GM23338 (cell line): ENCODE measurements at regions not wholly inside any gene's neighbourhood (a gene's known extent, or its start where the extent isn't known, plus 50 kb on each side); places are given as distances from the start of the nearest gene placed in this dataset.

Source experiments
- ATAC-seq: fragments of 200-7000 bp; cut with Tn5 transposase; 3 replicates; pipeline ENCODE4 v1.9.1; 2020
- DNase-seq: peaks from one replicate; pipeline ENCODE4 v3.0.0-alpha.2; 2015; ENCODE audit warnings: low spot score
- H2AFZ ChIP-seq: fragments of 200-600 bp; sonication (generic); 2 replicates; pipeline ENCODE4 v1.8.0; 2016; ENCODE audit warnings: antibody characterized with exemption, mild to moderate bottlenecking, moderate library complexity
- H3F3A ChIP-seq: fragments of 200-600 bp; sonication (generic); replicated peaks from 2 replicates; pipeline ENCODE4 v1.8.0; 2017; ENCODE audit warnings: antibody characterized with exemption, mixed run types, low read depth
- H3K27ac ChIP-seq: fragments of 200-600 bp; sonication (generic); 2 replicates; pipeline ENCODE4 v1.6.1; 2016; ENCODE audit warnings: low read depth
- H3K27me3 ChIP-seq: fragments of 200-600 bp; sonication (generic); 2 replicates; pipeline ENCODE4 v1.8.0; 2016; ENCODE audit warnings: mild to moderate bottlenecking, mixed run types, moderate library complexity; ENCODE audit not compliant: insufficient read depth
- H3K36me3 ChIP-seq: fragments of 200-600 bp; sonication (generic); 2 replicates; pipeline ENCODE4 v1.8.0; 2016; ENCODE audit warnings: mild to moderate bottlenecking; ENCODE audit not compliant: insufficient read depth
- H3K4me1 ChIP-seq: fragments of 200-600 bp; sonication (generic); 2 replicates; pipeline ENCODE4 v1.8.0; 2016; ENCODE audit warnings: mild to moderate bottlenecking, moderate library complexity; ENCODE audit not compliant: insufficient read depth
- H3K4me2 ChIP-seq: fragments of 200-600 bp; sonication (generic); 2 replicates; pipeline ENCODE4 v1.7.1; 2017; ENCODE audit warnings: mixed run types
- H3K4me3 ChIP-seq: fragments of 200-600 bp; sonication (generic); 2 replicates; pipeline ENCODE4 v1.6.1; 2016; ENCODE audit warnings: mixed run types
- H3K79me2 ChIP-seq: fragments of 200-600 bp; sonication (generic); replicated peaks from 2 replicates; pipeline ENCODE4 v1.8.0; 2017; ENCODE audit warnings: mild to moderate bottlenecking; ENCODE audit not compliant: insufficient read depth
- H3K9me2 ChIP-seq: fragments of 200-600 bp; sonication (generic); 2 replicates; pipeline ENCODE4 v1.8.0; 2017; ENCODE audit not compliant: insufficient read depth
- H4K20me1 ChIP-seq: fragments of 200-600 bp; sonication (generic); replicated peaks from 2 replicates; pipeline ENCODE4 v1.8.0; 2017; ENCODE audit warnings: mild to moderate bottlenecking; ENCODE audit not compliant: insufficient read depth
- H3K27ac Mint-ChIP-seq: 2 replicates; pipeline ENCODE4 v1.8.0; 2020; ENCODE audit warnings: inconsistent platforms, mild to moderate bottlenecking, moderate library complexity, mixed read lengths
- H3K27me3 Mint-ChIP-seq: 3 replicates; pipeline ENCODE4 v1.8.0; 2022; ENCODE audit warnings: low read depth, mild to moderate bottlenecking, moderate library complexity, mixed read lengths, inconsistent platforms; ENCODE audit not compliant: insufficient read depth, poor library complexity
- H3K36me3 Mint-ChIP-seq: 3 replicates; pipeline ENCODE4 v1.8.0; 2021; ENCODE audit warnings: low read depth, mild to moderate bottlenecking, inconsistent platforms, moderate library complexity, mixed read lengths
- H3K4me1 Mint-ChIP-seq: 3 replicates; pipeline ENCODE4 v1.8.0; 2020; ENCODE audit warnings: mild to moderate bottlenecking, inconsistent platforms, mixed read lengths
- H3K4me3 Mint-ChIP-seq: 3 replicates; pipeline ENCODE4 v1.8.0; 2021; ENCODE audit warnings: moderate library complexity, mild to moderate bottlenecking, inconsistent platforms, mixed read lengths
- H3K9me3 Mint-ChIP-seq: 3 replicates; pipeline ENCODE4 v1.8.0; 2020; ENCODE audit warnings: moderate library complexity, mild to moderate bottlenecking, inconsistent platforms, mixed read lengths
- CREB1 ChIP-seq: fragments of 250-450 bp; sonication (Bioruptor Pico); IDR thresholded peaks from 2 replicates; pipeline ENCODE4 v1.5.0; 2020; ENCODE audit warnings: low read depth, mild to moderate bottlenecking, moderate library complexity
- EZH2 ChIP-seq: fragments of 200-600 bp; sonication (generic); IDR thresholded peaks from one replicate; pipeline ENCODE4 v1.8.0; 2017; ENCODE audit warnings: antibody characterized with exemption, mild to moderate bottlenecking, low read depth; ENCODE audit not compliant: unreplicated experiment
- EZH2phosphoT487 ChIP-seq: fragments of 200-600 bp; sonication (generic); IDR thresholded peaks from one replicate; pipeline ENCODE4 v1.8.1; 2018; ENCODE audit warnings: antibody characterized with exemption; ENCODE audit not compliant: unreplicated experiment
- JUNB ChIP-seq: IDR thresholded peaks from one replicate; pipeline ENCODE4 v1.6.1; 2016; ENCODE audit warnings: antibody characterized with exemption; ENCODE audit not compliant: unreplicated experiment
- NANOG ChIP-seq: IDR thresholded peaks from 2 replicates; pipeline ENCODE4 v1.6.1; 2016; ENCODE audit warnings: antibody characterized with exemption, borderline replicate concordance
- POLR2AphosphoS5 ChIP-seq: IDR thresholded peaks from 2 replicates; pipeline ENCODE4 v1.6.1; 2016; ENCODE audit warnings: antibody characterized with exemption, low read depth
- STAT1 ChIP-seq: IDR thresholded peaks from one replicate; pipeline ENCODE4 v1.6.1; 2016; ENCODE audit warnings: antibody characterized with exemption; ENCODE audit not compliant: unreplicated experiment
- ZNF114 ChIP-seq: fragments of 250-450 bp; sonication (Bioruptor Pico); IDR thresholded peaks from 2 replicates; pipeline ENCODE4 v1.5.0; 2020; ENCODE audit warnings: mild to moderate bottlenecking, moderate library complexity
- ZNF331 ChIP-seq: fragments of 250-450 bp; sonication (Bioruptor Pico); IDR thresholded peaks from 2 replicates; pipeline ENCODE4 v1.5.0; 2020; ENCODE audit warnings: low read depth, mild to moderate bottlenecking, moderate library complexity
- ZNF462 ChIP-seq: fragments of 250-450 bp; sonication (Bioruptor Pico); IDR thresholded peaks from 2 replicates; pipeline ENCODE4 v1.5.0; 2020; ENCODE audit warnings: mild to moderate bottlenecking, moderate library complexity
- TF ChIP-seq, protein P1 (sequence below): IDR thresholded peaks from 2 replicates; pipeline ENCODE4 v1.6.1; 2016; ENCODE audit warnings: antibody characterized with exemption
- TF ChIP-seq, protein P2 (sequence below), 2 experiments: fragments of 200-600 bp in 1 of 2; sonication (generic) in 1 of 2; conservative IDR thresholded peaks; 2 replicates each; pipeline versions ENCODE4 v1.5.1 to v1.6.1; 2016 to 2017; ENCODE audit warnings: antibody characterized with exemption in 2 of 2, low read depth in 2 of 2, mild to moderate bottlenecking in 2 of 2, moderate library complexity in 1 of 2
- TF ChIP-seq, protein P3 (sequence below): IDR thresholded peaks from one replicate; pipeline ENCODE4 v1.6.1; 2018; ENCODE audit warnings: antibody characterized with exemption; ENCODE audit not compliant: unreplicated experiment

DNA sequence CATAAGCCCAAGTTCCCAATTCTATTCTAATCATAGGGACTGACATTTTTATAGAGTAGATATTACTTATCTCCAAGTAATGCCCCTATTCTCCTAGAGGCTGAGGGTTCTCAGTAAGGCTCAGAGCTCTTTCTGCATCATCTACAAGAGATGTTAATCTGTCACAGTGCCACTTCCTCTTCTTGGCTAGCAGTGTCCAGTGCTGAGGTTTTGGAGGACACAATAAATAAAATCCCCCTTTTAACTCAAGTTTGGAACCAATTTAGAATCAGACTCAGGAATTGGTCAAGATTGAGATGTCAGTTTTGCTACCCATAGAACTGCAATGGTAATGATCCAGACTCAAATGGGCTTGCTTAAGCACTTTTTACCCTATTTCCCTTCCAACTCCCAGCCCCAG lies 154.1 kb upstream of the ARID2 start:
- H3K4me3 Mint-ChIP-seq = no peak overlapping the region
- H3K36me3 ChIP-seq = no peaks in the 10 kb centered on the region
- H3K4me3 ChIP-seq = no peak overlapping the region
- DNase-seq (no peak), ATAC-seq (no peak)
- no peak overlapping the region for H3K27ac ChIP-seq
- H3K9me3 Mint-ChIP-seq = no peaks in the 10 kb centered on the region
- no peak overlapping the region for H3K4me2 ChIP-seq
- peaks cover 4% of the 10 kb centered on the region; the same call in 1 of the 2 replicates for H3K9me2 ChIP-seq
- H3K79me2 ChIP-seq = no peaks in the 10 kb centered on the region
- no peaks in the 10 kb centered on the region for H3K36me3 Mint-ChIP-seq
- H3K27ac Mint-ChIP-seq = no peak overlapping the region
- H3K27me3 Mint-ChIP-seq = peaks cover 3% of the 10 kb centered on the region
- no peaks in the 10 kb centered on the region for H4K20me1 ChIP-seq
- peak overlapping the region; percentile 85 for H2AFZ ChIP-seq
- H3F3A ChIP-seq = no peaks in the 10 kb centered on the region
- peaks cover 17% of the 10 kb centered on the region for H3K4me1 Mint-ChIP-seq
- H3K27me3 ChIP-seq = no peaks in the 10 kb centered on the region
- TF ChIP-seq CREB1 (CRISPR knock-in tag) = no peak
- TF ChIP-seq ZNF462 (CRISPR knock-in tag) = no peak
- TF ChIP-seq ZNF331 (CRISPR knock-in tag) = no peak
- no peak for TF ChIP-seq EZH2
- no peak for TF ChIP-seq POLR2AphosphoS5
- no peak for TF ChIP-seq JUNB
- TF ChIP-seq, protein P1, sequence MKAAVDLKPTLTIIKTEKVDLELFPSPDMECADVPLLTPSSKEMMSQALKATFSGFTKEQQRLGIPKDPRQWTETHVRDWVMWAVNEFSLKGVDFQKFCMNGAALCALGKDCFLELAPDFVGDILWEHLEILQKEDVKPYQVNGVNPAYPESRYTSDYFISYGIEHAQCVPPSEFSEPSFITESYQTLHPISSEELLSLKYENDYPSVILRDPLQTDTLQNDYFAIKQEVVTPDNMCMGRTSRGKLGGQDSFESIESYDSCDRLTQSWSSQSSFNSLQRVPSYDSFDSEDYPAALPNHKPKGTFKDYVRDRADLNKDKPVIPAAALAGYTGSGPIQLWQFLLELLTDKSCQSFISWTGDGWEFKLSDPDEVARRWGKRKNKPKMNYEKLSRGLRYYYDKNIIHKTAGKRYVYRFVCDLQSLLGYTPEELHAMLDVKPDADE = no peak
- no peak for TF ChIP-seq EZH2phosphoT487
- no peak for TF ChIP-seq STAT1
- TF ChIP-seq, protein P2, sequence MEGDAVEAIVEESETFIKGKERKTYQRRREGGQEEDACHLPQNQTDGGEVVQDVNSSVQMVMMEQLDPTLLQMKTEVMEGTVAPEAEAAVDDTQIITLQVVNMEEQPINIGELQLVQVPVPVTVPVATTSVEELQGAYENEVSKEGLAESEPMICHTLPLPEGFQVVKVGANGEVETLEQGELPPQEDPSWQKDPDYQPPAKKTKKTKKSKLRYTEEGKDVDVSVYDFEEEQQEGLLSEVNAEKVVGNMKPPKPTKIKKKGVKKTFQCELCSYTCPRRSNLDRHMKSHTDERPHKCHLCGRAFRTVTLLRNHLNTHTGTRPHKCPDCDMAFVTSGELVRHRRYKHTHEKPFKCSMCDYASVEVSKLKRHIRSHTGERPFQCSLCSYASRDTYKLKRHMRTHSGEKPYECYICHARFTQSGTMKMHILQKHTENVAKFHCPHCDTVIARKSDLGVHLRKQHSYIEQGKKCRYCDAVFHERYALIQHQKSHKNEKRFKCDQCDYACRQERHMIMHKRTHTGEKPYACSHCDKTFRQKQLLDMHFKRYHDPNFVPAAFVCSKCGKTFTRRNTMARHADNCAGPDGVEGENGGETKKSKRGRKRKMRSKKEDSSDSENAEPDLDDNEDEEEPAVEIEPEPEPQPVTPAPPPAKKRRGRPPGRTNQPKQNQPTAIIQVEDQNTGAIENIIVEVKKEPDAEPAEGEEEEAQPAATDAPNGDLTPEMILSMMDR (conservative IDR thresholded peaks at IDR 0.05; ENCODE audit: low read depth in 2 of 2) = no peak
- no peak for TF ChIP-seq NANOG
- TF ChIP-seq, protein P3, sequence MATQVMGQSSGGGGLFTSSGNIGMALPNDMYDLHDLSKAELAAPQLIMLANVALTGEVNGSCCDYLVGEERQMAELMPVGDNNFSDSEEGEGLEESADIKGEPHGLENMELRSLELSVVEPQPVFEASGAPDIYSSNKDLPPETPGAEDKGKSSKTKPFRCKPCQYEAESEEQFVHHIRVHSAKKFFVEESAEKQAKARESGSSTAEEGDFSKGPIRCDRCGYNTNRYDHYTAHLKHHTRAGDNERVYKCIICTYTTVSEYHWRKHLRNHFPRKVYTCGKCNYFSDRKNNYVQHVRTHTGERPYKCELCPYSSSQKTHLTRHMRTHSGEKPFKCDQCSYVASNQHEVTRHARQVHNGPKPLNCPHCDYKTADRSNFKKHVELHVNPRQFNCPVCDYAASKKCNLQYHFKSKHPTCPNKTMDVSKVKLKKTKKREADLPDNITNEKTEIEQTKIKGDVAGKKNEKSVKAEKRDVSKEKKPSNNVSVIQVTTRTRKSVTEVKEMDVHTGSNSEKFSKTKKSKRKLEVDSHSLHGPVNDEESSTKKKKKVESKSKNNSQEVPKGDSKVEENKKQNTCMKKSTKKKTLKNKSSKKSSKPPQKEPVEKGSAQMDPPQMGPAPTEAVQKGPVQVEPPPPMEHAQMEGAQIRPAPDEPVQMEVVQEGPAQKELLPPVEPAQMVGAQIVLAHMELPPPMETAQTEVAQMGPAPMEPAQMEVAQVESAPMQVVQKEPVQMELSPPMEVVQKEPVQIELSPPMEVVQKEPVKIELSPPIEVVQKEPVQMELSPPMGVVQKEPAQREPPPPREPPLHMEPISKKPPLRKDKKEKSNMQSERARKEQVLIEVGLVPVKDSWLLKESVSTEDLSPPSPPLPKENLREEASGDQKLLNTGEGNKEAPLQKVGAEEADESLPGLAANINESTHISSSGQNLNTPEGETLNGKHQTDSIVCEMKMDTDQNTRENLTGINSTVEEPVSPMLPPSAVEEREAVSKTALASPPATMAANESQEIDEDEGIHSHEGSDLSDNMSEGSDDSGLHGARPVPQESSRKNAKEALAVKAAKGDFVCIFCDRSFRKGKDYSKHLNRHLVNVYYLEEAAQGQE = no peak
- TF ChIP-seq ZNF114 (CRISPR knock-in tag) = no peak
- H3K4me1 ChIP-seq = peaks cover 15% of the 10 kb centered on the region
